Activated gamma-delta T cell treated with anti-CD3 and anti-CD28 coated beads, Interleukin-2, amount 50 U/mL, for 16 hours (primary cell): ENCODE measurements at regions not wholly inside any gene's neighbourhood (a gene's known extent, or its start where the extent isn't known, plus 50 kb on each side); places are given as distances from the start of the nearest gene placed in this dataset.
"Not testable (repeated sequence)": the region's sequence is repeated elsewhere in the genome, so short reads cannot be mapped to it uniquely, and the experiment has no call there.

Experiments
- DNase-seq: peaks from one replicate; pipeline ENCODE4 v3.0.0-alpha.2; 2020; ENCODE audit warnings: low read depth

DNA sequence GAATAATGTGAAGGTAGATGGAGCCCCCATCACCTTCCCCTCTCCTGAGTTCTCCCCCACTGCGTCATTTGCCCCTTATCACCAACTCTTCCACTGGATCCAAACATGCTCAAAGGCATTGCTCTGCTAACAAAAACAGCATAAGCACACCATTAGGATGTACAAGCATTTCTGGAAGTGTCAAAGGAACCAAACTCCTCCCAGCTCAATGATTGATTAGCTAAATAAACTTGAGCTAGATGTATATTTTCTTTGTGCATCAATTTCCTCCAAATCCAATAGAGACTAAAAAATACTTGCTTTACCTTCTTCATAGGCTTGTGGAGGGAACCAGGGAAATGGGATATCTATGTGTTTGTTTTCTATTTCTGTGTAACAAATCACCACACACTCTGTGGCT, 248.4 kb upstream of the JARID2 start:
- no peak for DNase-seq

GRCh38 chr6:14999106-14999505, 246.8 kb upstream of the JARID2 start:
- DNase-seq, result no peak

DNA sequence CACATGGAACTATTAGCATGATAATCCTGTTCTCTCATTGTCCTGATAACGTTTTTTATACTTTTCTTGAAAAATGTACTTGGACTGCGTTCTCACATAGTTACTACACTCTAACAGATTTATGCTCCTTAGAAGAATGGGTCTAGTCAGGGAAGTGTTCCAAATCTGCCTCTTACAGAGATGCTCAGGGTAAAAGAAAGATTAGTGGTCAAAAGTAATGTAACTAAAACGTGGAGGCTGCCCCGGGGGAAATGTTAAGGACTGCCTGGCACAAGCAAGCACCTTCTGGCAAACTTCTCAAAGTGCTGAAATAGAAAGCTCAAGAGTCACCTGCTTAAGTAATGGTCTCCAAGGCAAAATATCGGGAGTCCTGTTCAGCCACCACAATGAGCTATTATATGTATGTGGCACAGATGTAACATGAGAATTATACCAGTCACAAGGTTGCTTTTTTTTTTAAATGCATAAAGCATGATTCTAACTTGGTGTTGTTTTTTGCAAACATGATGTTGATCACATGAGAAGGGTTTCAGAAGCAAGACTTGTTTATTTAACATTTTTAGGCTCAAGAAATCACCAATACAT, 244.5 kb upstream of the JARID2 start:
- no peak for DNase-seq

- DNase-seq, result no peak
Observed at GRCh38 chr6:15008269-15008668, 237.6 kb upstream of the JARID2 start.

DNA sequence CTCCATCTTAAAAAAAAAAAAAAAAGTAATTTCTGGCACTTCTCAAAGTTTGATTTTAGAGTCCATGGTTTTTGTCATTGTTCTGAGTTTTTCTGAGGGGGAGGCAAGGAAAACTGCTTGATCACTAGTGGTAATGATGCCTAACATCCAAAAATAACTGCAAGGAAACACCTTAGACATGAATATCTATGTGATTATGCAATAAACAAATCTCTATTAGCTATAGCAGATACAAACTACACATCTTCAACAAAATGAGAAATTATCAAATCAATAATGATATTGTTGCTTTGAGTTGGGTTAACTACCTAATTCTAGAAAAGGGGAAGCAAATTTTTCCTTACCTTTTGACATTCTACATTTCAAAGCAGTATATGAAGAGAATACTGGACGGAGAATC, 230.9 kb upstream of the JARID2 start:
- DNase-seq, result no peak

GRCh38 chr6:15016813-15017212, 229.1 kb upstream of the JARID2 start:
- no peak for DNase-seq

DNA sequence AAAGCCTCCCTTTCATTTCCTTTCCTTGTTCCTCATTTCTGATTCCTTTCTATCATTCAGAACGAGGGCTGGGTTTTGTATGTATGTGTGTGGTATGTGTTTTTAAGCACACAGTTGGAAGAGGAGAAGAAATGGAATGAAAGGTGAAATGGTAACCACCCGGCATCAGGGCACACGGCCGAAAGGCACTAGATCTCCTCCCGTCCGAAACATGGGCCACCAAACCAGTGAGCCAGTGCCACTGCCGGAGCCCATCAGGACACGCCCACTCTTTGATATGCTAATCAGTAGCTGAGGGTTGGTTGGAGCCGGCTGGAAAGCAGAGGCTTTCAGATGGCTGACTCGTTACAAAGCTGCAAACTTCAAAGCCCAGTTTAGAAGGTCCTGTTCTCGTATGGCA, 228.6 kb upstream of the JARID2 start:
- DNase-seq, result no peak

- DNase-seq, result no peak
Observed at GRCh38 chr6:15017803-15018202, 228.1 kb upstream of the JARID2 start.

GRCh38 chr6:15020119-15020770, 225.6 kb upstream of the JARID2 start:
- DNase-seq, result no peak

DNA sequence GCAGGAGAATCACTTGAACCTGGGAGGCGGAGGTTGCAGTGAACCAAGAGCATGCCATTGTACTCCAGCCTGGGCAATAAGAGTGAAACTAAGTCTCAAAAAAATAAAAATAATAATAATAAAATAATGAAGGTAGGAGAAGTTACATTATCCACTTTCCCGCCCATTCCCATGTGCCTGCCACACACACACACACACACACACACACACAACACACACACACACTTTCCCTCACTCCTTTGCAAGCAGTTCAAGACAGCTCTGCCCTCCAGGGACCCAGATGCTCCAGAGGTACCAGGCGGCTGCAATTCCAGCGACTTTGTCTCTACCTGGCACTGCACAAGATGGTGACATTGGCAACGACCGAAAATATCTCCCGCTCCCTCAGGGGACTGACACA, 224.8 kb upstream of the JARID2 start:
- DNase-seq, result no peak

GRCh38 chr6:15023018-15023417, 222.9 kb upstream of the JARID2 start:
- DNase-seq, result not testable (repeated sequence)

- DNase-seq, result peak; percentile 25
Observed at GRCh38 chr6:15023448-15023847, 222.4 kb upstream of the JARID2 start.

DNA sequence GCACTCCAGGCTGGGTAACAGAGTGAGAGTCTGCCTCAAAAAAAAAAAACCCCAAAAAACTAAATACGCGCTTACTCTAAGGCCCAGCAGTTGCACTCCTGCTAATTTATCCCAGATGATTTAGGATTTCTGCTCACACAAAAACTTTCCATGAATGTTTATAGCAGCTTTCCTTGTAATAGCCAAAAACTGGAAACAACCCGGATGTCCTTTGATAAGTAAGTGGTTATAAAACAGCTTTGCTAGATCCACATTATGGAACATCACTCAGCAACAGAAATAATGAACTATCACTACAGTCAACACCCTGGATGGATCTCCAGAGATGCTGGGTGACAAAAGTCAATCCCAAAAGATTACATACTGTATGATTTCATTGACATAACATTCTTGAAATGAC, 220.4 kb upstream of the JARID2 start:
- DNase-seq, result no peak

DNA sequence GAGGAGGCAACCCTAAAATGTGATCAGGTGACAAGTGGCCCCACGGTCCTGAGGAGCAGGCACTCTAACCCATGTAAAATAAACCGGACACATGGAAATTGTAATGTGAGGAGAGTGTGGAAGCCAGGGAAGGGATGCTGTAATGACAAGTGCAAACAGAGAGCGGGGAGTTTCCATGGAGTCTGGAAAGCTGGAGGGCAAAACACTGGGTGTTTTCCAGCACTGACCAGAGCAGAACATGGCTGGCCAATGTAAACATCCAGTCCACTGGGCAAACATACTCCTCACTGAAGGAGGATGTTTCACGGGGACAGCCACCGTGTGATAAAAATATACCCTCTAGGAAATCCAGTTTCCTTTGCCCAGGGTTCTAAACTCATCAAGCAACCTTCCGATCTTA, 219.0 kb upstream of the JARID2 start:
- no peak for DNase-seq

DNA sequence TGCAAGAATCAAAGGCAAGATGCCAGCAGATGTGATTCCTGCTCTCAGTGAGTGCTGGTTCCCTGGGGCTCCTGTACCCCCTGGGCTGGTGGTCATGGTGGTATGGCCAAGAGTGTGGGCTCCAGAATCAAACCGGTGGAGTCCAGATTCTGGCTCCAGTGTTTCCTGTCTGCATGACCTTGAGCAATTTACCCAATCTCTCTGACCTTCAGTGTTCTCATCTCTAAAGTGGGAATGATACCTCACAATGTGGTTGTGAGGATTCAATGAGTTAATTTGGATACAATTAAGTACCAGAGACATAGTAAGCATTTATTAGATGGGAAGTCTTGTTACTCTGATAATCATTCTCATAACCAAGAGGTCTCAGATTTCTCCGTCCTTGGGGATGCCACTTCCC, 218.4 kb upstream of the JARID2 start:
- no peak for DNase-seq

DNA sequence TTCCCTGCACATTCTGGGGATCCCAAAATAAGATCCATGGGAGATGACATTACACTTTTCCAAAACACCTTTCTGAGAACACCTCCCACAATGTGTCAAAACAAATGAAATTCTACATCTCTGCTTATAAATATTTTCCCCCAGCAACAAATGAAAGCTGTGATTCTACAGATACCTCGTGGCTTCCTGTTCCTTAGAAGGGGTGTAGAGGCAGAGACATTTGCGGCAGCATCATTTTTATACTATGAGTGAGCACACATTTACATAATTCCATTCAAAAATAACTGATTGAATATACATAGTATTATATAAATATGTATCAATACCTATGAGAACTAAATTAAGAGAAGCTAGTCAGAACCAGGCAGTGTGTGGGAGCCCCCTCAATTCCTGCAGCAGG, 213.9 kb upstream of the JARID2 start:
- DNase-seq, result no peak

DNA sequence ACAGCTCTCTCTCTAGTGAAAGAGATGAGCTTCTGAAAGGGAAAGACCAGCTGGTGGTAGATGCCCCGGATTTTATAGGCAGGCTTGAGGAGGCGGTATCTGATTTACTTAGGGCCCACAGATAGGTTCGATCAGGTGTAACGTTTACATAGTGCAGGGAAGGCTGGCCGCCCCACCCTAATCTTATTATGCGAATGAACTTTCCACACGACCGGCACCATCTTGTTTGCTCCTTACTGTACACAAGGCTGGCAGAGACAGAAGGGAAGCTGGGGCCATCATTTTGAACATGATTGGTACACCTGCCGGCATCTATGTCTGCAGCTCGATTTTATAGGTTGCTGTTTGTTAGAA, 212.0 kb upstream of the JARID2 start:
- DNase-seq, result no peak

GRCh38 chr6:15036690-15037245, 209.1 kb upstream of the JARID2 start:
- DNase-seq, result no peak

GRCh38 chr6:15037253-15037652, 208.6 kb upstream of the JARID2 start:
- no peak for DNase-seq

- no peak for DNase-seq
Observed at GRCh38 chr6:15038013-15038791, 207.7 kb upstream of the JARID2 start.

GRCh38 chr6:15039136-15039535, 206.7 kb upstream of the JARID2 start:
- DNase-seq, result no peak

GRCh38 chr6:15042938-15043337, 202.9 kb upstream of the JARID2 start:
- no peak for DNase-seq

DNA sequence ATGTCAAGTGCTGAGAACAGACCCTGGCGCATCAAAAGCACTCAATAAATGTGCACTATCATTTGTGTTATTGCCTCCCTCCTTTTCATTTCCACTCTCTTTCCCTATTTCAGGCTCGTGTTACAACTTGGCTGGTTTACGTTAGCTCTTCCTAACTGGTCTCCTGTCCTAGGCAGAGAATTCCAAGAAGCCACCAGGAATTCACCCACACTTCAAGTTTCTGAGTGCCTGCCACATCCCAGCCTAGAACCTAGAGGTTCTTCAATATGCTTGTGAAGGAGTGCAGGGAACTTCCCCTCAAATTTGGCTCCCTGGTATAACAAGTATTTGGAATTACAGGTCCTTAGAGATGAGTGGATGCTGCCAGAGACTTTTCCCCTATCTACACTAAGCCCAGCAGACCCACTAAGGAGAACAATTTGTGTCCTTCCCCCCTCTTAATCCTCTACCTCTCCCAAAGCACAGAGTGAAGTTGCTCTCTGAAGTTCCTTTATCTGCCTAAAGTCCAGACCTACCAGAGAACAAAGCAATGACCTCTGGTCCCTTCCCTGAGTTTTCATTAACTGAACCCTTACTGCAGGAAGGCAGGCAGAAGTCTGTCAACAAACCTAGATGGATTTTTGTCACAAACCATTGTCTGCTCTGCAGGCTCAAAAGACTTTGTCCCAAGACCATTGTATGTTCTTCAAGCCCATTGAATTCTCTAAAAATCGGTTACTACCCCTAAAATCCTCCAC, 201.6 kb upstream of the JARID2 start:
- DNase-seq, result no peak
